ENCODE measurements at regions not wholly inside any gene's neighbourhood (a gene's known extent, or its start where the extent isn't known, plus 50 kb on each side); places are given as distances from the start of the nearest gene placed in this dataset.

DNA sequence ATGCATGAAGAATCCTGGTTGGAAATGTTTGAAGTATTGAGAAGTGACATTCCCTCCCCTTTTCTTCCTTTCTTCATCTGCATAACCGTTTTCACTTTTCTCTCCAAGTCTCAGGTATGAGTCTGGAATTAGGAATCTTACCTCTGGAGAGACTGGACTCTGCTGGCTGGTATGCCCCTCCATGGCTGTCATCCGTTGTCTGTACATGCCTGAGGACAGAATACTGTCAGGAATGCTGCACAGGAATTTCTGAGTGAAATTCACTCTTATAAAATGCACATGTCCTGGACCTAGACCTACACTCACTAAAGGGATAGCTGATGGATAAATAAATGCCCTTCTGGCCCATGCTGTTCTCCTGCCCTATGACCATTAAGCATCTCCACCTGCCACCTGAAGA, 179.5 kb downstream of the MSN start:
- CTCF ChIA-PET, result no interaction called here
- H3K27ac ChIP-seq (ENCODE audit: low read depth, low read length, poor library complexity, severe bottlenecking), result no peak overlapping the region
- H3K4me1 ChIP-seq (ENCODE audit: insufficient read depth, low read length, poor library complexity, severe bottlenecking), result no peaks in the 10 kb centered on the region
- intact Hi-C loops (cut with micrococcal nuclease; ENCODE audit: unreplicated experiment), result no loop called here
- no peak for DNase-seq (ENCODE audit: low spot score)
- no peaks in the 10 kb centered on the region for H3K36me3 ChIP-seq (ENCODE audit: insufficient read depth, low read length, poor library complexity, severe bottlenecking)
- POLR2A ChIA-PET (ENCODE audit: low non-redundant PET), result no interaction called here
- no peaks in the 10 kb centered on the region for H3K9me3 ChIP-seq (ENCODE audit: low read depth, low read length, poor library complexity, severe bottlenecking)
- no TSS peak for BruUV-seq (replicated peaks)
- no peak overlapping the region for H3K4me3 ChIP-seq (ENCODE audit: low read depth, low read length, poor library complexity, severe bottlenecking)
- H3K27me3 ChIP-seq (replicated peaks; ENCODE audit: insufficient read depth, low read depth, low read length, poor library complexity), result no peaks in the 10 kb centered on the region
- TF ChIP-seq EZH2 (IDR thresholded peaks at IDR 0.05; ENCODE audit: borderline replicate concordance, low read depth, low read length, poor library complexity, severe bottlenecking), result no peak
- TF ChIP-seq, protein P1, sequence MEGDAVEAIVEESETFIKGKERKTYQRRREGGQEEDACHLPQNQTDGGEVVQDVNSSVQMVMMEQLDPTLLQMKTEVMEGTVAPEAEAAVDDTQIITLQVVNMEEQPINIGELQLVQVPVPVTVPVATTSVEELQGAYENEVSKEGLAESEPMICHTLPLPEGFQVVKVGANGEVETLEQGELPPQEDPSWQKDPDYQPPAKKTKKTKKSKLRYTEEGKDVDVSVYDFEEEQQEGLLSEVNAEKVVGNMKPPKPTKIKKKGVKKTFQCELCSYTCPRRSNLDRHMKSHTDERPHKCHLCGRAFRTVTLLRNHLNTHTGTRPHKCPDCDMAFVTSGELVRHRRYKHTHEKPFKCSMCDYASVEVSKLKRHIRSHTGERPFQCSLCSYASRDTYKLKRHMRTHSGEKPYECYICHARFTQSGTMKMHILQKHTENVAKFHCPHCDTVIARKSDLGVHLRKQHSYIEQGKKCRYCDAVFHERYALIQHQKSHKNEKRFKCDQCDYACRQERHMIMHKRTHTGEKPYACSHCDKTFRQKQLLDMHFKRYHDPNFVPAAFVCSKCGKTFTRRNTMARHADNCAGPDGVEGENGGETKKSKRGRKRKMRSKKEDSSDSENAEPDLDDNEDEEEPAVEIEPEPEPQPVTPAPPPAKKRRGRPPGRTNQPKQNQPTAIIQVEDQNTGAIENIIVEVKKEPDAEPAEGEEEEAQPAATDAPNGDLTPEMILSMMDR (conservative IDR thresholded peaks at IDR 0.05; ENCODE audit: low read depth, low read length), result no peak

DNA sequence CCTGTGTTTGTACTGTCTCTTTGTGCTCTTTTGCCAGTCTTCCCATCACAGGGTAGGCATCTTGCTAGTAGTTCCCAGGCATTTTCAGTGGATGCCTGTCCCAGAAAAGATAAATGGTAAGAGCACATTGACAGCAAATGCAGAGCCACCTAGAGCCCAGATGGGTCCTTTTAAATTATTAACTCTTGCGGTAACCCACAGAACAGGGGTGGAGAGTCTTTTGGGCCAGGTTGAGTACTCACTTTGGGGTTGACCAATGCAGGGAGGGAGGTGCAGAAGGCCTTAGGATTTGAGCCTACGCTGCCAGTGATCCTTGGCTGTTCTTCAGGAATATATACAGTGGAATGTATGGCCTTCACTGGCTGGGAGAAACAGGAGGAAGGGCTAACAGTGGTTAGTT, 173.8 kb downstream of the MSN start:
- no TSS peak for BruUV-seq (replicated peaks)
- DNase-seq (ENCODE audit: low spot score), result no peak
- CTCF ChIA-PET, result no interaction called here

DNA sequence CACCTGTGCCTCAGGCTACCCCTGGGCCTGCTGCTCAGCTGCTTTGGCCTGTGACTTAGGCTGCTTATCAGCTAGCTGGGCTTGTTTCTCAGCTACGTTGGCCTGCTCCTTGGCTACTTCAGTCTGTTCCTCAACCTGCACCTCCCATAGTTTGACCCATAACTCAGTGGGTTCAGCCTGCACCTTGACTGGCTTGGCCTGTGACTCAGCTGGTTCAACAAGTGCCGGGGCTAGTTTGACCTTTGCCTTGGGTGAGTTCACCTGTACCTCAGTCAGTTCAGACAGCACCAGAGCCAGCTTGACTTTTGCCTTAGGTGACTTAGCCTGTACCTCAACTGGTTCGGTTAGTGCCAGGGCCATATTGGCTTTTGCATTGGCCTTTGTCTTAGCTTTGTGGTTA, 171.2 kb downstream of the MSN start:
- CTCF ChIA-PET, result no interaction called here
- intact Hi-C loops (cut with micrococcal nuclease; ENCODE audit: unreplicated experiment), result no loop called here
- no peak overlapping the region for H3K4me3 ChIP-seq (ENCODE audit: low read depth, low read length, poor library complexity, severe bottlenecking)
- H3K36me3 ChIP-seq (ENCODE audit: insufficient read depth, low read length, poor library complexity, severe bottlenecking), result no peaks in the 10 kb centered on the region
- H3K27ac ChIP-seq (ENCODE audit: low read depth, low read length, poor library complexity, severe bottlenecking), result no peak overlapping the region
- H3K4me1 ChIP-seq (ENCODE audit: insufficient read depth, low read length, poor library complexity, severe bottlenecking), result no peaks in the 10 kb centered on the region
- TF ChIP-seq, protein P1 (conservative IDR thresholded peaks at IDR 0.05; ENCODE audit: low read depth, low read length), result no peak
- no peak for TF ChIP-seq EZH2 (IDR thresholded peaks at IDR 0.05; ENCODE audit: borderline replicate concordance, low read depth, low read length, poor library complexity, severe bottlenecking)
- DNase-seq (ENCODE audit: low spot score), result no peak
- H3K27me3 ChIP-seq (replicated peaks; ENCODE audit: insufficient read depth, low read depth, low read length, poor library complexity), result no peaks in the 10 kb centered on the region
- H3K9me3 ChIP-seq (ENCODE audit: low read depth, low read length, poor library complexity, severe bottlenecking), result no peaks in the 10 kb centered on the region
- BruUV-seq (replicated peaks), result no TSS peak
- POLR2A ChIA-PET (ENCODE audit: low non-redundant PET), result no interaction called here

More for the DNA sequence above, 173.8 kb downstream of the MSN start:
- Histone ChIP-seq H3K27me3 (replicated peaks; ENCODE audit: insufficient read depth, low read depth, low read length, poor library complexity) (no peaks in the 10 kb centered on the region), H3K4me3 (ENCODE audit: low read depth, low read length, poor library complexity, severe bottlenecking) (no peak overlapping the region), H3K36me3 (ENCODE audit: insufficient read depth, low read length, poor library complexity, severe bottlenecking) (no peaks in the 10 kb centered on the region), H3K4me1 (ENCODE audit: insufficient read depth, low read length, poor library complexity, severe bottlenecking) (no peaks in the 10 kb centered on the region), H3K9me3 (ENCODE audit: low read depth, low read length, poor library complexity, severe bottlenecking) (no peaks in the 10 kb centered on the region), H3K27ac (ENCODE audit: low read depth, low read length, poor library complexity, severe bottlenecking) (no peak overlapping the region)
- intact Hi-C loops (cut with micrococcal nuclease; ENCODE audit: unreplicated experiment), result no loop called here
- POLR2A ChIA-PET (ENCODE audit: low non-redundant PET), result no interaction called here
- TF ChIP-seq, protein P1 (conservative IDR thresholded peaks at IDR 0.05; ENCODE audit: low read depth, low read length), result no peak
- no peak for TF ChIP-seq EZH2 (IDR thresholded peaks at IDR 0.05; ENCODE audit: borderline replicate concordance, low read depth, low read length, poor library complexity, severe bottlenecking)
